Stimulated activated CD4-positive, alpha-beta T cell treated with anti-CD3 and anti-CD28 coated beads, Interleukin-4, amount 100 ng/mL, for 24 hours (primary cell): ENCODE measurements at regions not wholly inside any gene's neighbourhood (a gene's known extent, or its start where the extent isn't known, plus 50 kb on each side); places are given as distances from the start of the nearest gene placed in this dataset.
"Not testable (repeated sequence)": the region's sequence is repeated elsewhere in the genome, so short reads cannot be mapped to it uniquely, and the experiment has no call there.

Experiments
- DNase-seq: peaks from one replicate; pipeline ENCODE4 v3.0.0-alpha.2; 2020

GRCh38 chr1:171397851-171398469 is 84.0 kb downstream of the FMO4 start:
- DNase-seq: no peak

GRCh38 chr1:171403393-171403792 is 81.9 kb upstream of the PRRC2C start:
- DNase-seq: no peak

GRCh38 chr1:171405391-171405714 is 80.0 kb upstream of the PRRC2C start:
- no peak for DNase-seq

GRCh38 chr1:171413557-171413956 is 71.8 kb upstream of the PRRC2C start:
- not testable (repeated sequence) for DNase-seq

GRCh38 chr1:171418546-171418945 is 66.8 kb upstream of the PRRC2C start:
- no peak for DNase-seq

- no peak for DNase-seq
Observed at GRCh38 chr1:171420810-171421209, 64.5 kb upstream of the PRRC2C start.

GRCh38 chr1:171421413-171422020 is 63.8 kb upstream of the PRRC2C start:
- no peak for DNase-seq

GRCh38 chr1:171422511-171422910 is 62.8 kb upstream of the PRRC2C start:
- no peak for DNase-seq

GRCh38 chr1:171424494-171424893 is 60.8 kb upstream of the PRRC2C start:
- DNase-seq: no peak

GRCh38 chr1:171426645-171427044 is 58.7 kb upstream of the PRRC2C start:
- DNase-seq: no peak

- DNase-seq: no peak
Observed at GRCh38 chr1:171427852-171428471, 57.4 kb upstream of the PRRC2C start.

- DNase-seq: no peak
Observed at GRCh38 chr1:171429137-171429536, 56.2 kb upstream of the PRRC2C start.

GRCh38 chr1:171431994-171432393 is 53.3 kb upstream of the PRRC2C start:
- DNase-seq: no peak

- no peak for DNase-seq
Observed at GRCh38 chr1:171432473-171432872, 52.9 kb upstream of the PRRC2C start.

GRCh38 chr1:171433451-171433850 is 51.9 kb upstream of the PRRC2C start:
- DNase-seq: no peak

GRCh38 chr1:171434717-171435346 is 50.5 kb upstream of the PRRC2C start:
- peak; percentile 4 for DNase-seq
